ENCODE measurements at regions not wholly inside any gene's neighbourhood (a gene's known extent, or its start where the extent isn't known, plus 50 kb on each side); places are given as distances from the start of the nearest gene placed in this dataset.

- TF ChIP-seq CTCF (IDR thresholded peaks at IDR 0.05) = no peak
- TF ChIP-seq POLR2A (IDR thresholded peaks at IDR 0.05; ENCODE audit: low read depth) = no peak
Measured at GRCh38 chr3:157650699-157651098, 147.5 kb upstream of the VEPH1 start.
